Peyer's patch (tissue), 4 donors: ENCODE measurements at regions not wholly inside any gene's neighbourhood (a gene's known extent, or its start where the extent isn't known, plus 50 kb on each side); places are given as distances from the start of the nearest gene placed in this dataset.

ENCODE experiments used
- DNase-seq, 3 donors: peaks; one replicate each; pipeline ENCODE4 v3.0.0-alpha.2; 2017 to 2019
- H3K27ac ChIP-seq, 4 donors: fragments of 200-600 bp; sonication (generic); one replicate each; pipeline ENCODE4 v1.5.1; 2016 to 2019
- H3K27me3 ChIP-seq, 2 donors: fragments of 200-600 bp; sonication (generic); one replicate each; pipeline ENCODE4 v1.5.1; 2019
- H3K36me3 ChIP-seq, 3 donors: fragments of 200-600 bp; sonication (generic); one replicate each; pipeline ENCODE4 v1.5.1; 2016 to 2019
- H3K4me1 ChIP-seq, 4 donors: fragments of 200-600 bp; sonication (generic); one replicate each; pipeline ENCODE4 v1.5.1; 2016 to 2019
- H3K4me3 ChIP-seq, 4 donors: fragments of 200-600 bp; sonication (generic); 1 replicate in 3 of 4; 2 replicates in 1 of 4; pipeline ENCODE4 v1.5.1; 2016 to 2019; ENCODE audit warnings: mild to moderate bottlenecking in 1 of 4
- H3K9me3 ChIP-seq, 4 donors: fragments of 200-600 bp; sonication (generic); one replicate each; pipeline ENCODE4 v1.5.1; 2016 to 2019; ENCODE audit warnings: mild to moderate bottlenecking in 1 of 4
- POLR2A ChIP-seq, 2 donors: fragments of 450-650 bp; IDR thresholded peaks; one replicate each; pipeline ENCODE4 v1.5.1; 2017; ENCODE audit warnings: antibody characterized with exemption in 2 of 2, mild to moderate bottlenecking in 2 of 2, moderate library complexity in 2 of 2
- TF ChIP-seq, protein P1 (sequence below), 6 experiments: fragments of 450-650 bp in 4 of 6; fragments of 200-600 bp in 2 of 6; sonication (generic) in 1 of 6; IDR thresholded peaks; one replicate each; pipeline ENCODE4 v1.5.1; 2017 to 2019; ENCODE audit warnings: antibody characterized with exemption in 6 of 6, mild to moderate bottlenecking in 3 of 6, moderate library complexity in 1 of 6

DNA sequence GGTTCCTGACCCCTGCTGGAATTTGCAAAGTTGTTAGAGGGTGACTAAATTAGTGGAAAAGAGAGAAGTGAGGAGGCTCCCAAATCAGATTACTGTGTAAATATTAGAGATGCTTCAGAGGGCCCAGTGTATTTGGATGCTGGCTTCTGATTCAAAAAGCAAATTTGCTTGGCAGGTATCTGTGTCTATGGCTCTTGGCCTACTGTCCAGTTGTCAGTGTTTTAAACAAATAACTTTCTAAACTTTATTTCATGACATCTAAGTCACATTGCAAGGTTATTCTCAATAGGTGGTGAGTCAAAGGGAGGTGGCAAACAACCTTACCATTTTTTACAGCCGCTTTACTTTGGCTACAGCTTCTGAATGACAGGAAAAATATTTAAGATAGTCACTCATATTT, 720.1 kb downstream of the KCNA4 start:
- DNase-seq: no peak
- Histone ChIP-seq H3K9me3 (no peaks in the 10 kb centered on the region), H3K4me1 (no peaks in the 10 kb centered on the region), H3K27me3 (no peaks in the 10 kb centered on the region), H3K36me3 (no peaks in the 10 kb centered on the region), H3K4me3 (no peak overlapping the region), H3K27ac (no peak overlapping the region)
- TF ChIP-seq POLR2A (IDR thresholded peaks at IDR 0.05): no peak
- TF ChIP-seq, protein P1, sequence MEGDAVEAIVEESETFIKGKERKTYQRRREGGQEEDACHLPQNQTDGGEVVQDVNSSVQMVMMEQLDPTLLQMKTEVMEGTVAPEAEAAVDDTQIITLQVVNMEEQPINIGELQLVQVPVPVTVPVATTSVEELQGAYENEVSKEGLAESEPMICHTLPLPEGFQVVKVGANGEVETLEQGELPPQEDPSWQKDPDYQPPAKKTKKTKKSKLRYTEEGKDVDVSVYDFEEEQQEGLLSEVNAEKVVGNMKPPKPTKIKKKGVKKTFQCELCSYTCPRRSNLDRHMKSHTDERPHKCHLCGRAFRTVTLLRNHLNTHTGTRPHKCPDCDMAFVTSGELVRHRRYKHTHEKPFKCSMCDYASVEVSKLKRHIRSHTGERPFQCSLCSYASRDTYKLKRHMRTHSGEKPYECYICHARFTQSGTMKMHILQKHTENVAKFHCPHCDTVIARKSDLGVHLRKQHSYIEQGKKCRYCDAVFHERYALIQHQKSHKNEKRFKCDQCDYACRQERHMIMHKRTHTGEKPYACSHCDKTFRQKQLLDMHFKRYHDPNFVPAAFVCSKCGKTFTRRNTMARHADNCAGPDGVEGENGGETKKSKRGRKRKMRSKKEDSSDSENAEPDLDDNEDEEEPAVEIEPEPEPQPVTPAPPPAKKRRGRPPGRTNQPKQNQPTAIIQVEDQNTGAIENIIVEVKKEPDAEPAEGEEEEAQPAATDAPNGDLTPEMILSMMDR (IDR thresholded peaks at IDR 0.05): no peak

DNA sequence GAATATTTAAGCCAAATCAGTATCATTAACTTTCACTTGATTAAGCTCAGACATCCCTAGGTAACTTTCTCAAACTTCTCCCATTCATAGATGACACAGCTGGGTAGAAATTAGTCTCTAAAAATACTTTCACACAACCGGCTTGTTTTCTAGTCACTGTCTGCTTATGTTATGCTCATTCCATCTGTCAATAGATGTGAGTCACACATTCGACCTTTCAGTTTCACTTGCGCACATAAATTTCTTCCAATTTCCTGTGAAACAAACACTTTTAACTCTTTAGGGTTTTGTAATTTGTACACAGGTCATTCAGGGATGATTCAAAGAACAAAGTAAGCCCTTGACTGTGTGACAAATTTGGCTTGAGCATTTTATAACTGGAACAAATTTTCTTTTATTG, 723.0 kb downstream of the KCNA4 start:
- Histone ChIP-seq H3K4me3 (no peak overlapping the region), H3K27ac (no peak overlapping the region), H3K27me3 (no peaks in the 10 kb centered on the region), H3K36me3 (no peaks in the 10 kb centered on the region), H3K9me3 (no peaks in the 10 kb centered on the region), H3K4me1 (no peaks in the 10 kb centered on the region)
- no peak for TF ChIP-seq POLR2A (IDR thresholded peaks at IDR 0.05)
- TF ChIP-seq, protein P1 (IDR thresholded peaks at IDR 0.05): no peak
- DNase-seq: no peak

GRCh38 chr11:29282088-29282487, 734.7 kb downstream of the KCNA4 start:
- H3K4me3 ChIP-seq: no peak overlapping the region
- no peaks in the 10 kb centered on the region for H3K4me1 ChIP-seq
- H3K27me3 ChIP-seq: no peaks in the 10 kb centered on the region
- TF ChIP-seq, protein P1 (IDR thresholded peaks at IDR 0.05): no peak
- TF ChIP-seq POLR2A (IDR thresholded peaks at IDR 0.05): no peak
- no peaks in the 10 kb centered on the region for H3K36me3 ChIP-seq
- no peak overlapping the region for H3K27ac ChIP-seq
- DNase-seq: no peak
- H3K9me3 ChIP-seq: no peaks in the 10 kb centered on the region

- Histone ChIP-seq H3K4me1 (no peaks in the 10 kb centered on the region), H3K27me3 (no peaks in the 10 kb centered on the region), H3K4me3 (no peak overlapping the region), H3K27ac (no peak overlapping the region), H3K9me3 (no peaks in the 10 kb centered on the region), H3K36me3 (no peaks in the 10 kb centered on the region)
- no peak for DNase-seq
- TF ChIP-seq POLR2A (IDR thresholded peaks at IDR 0.05): no peak
- TF ChIP-seq, protein P1 (IDR thresholded peaks at IDR 0.05): no peak
Observed at GRCh38 chr11:29281271-29281777, 735.5 kb downstream of the KCNA4 start.

- no peaks in the 10 kb centered on the region for H3K4me1 ChIP-seq
Observed at GRCh38 chr11:29280452-29280851, 736.4 kb downstream of the KCNA4 start.

More at GRCh38 chr11:29280452-29280851, 736.4 kb downstream of the KCNA4 start:
- H3K27ac ChIP-seq: no peak overlapping the region
- no peaks in the 10 kb centered on the region for H3K36me3 ChIP-seq
- H3K9me3 ChIP-seq: no peaks in the 10 kb centered on the region
- no peak overlapping the region for H3K4me3 ChIP-seq
- no peaks in the 10 kb centered on the region for H3K27me3 ChIP-seq
- TF ChIP-seq POLR2A (IDR thresholded peaks at IDR 0.05): no peak
- TF ChIP-seq, protein P1 (IDR thresholded peaks at IDR 0.05): no peak
- DNase-seq: no peak
